Gastrocnemius medialis (tissue), 4 donors: ENCODE measurements at regions not wholly inside any gene's neighbourhood (a gene's known extent, or its start where the extent isn't known, plus 50 kb on each side); places are given as distances from the start of the nearest gene placed in this dataset.

Experiments
- ATAC-seq, 2 donors: fragments of 150-250 bp; one replicate each; pipeline ENCODE4 v1.9.1; 2016
- DNase-seq, 2 donors: peaks; one replicate each; pipeline ENCODE4 v3.0.0-alpha.2; 2019
- H3K27ac ChIP-seq, 4 donors: fragments of 200-600 bp; sonication (generic); 1 replicate in 1 of 4; 2 replicates in 3 of 4; pipeline ENCODE4 v1.5.1; 2016 to 2018; ENCODE audit warnings: mild to moderate bottlenecking in 2 of 4, moderate library complexity in 1 of 4
- H3K27me3 ChIP-seq, 3 donors: fragments of 200-600 bp; sonication (generic) in 2 of 3; 1 replicate in 1 of 3; 2 replicates in 2 of 3; pipeline versions ENCODE4 v1.5.1 to v1.6.0; 2016 to 2019; ENCODE audit warnings: mild to moderate bottlenecking in 1 of 3, moderate library complexity in 1 of 3
- H3K36me3 ChIP-seq, 2 donors: fragments of 200-600 bp; sonication (generic) in 1 of 2; one replicate each; pipeline ENCODE4 v1.5.1; 2017 to 2018
- H3K4me1 ChIP-seq, 2 donors: fragments of 200-600 bp; sonication (generic) in 1 of 2; one replicate each; pipeline ENCODE4 v1.5.1; 2016 to 2017; ENCODE audit warnings: mild to moderate bottlenecking in 2 of 2
- H3K4me3 ChIP-seq, 4 donors: fragments of 200-600 bp; sonication (generic) in 3 of 4; 1 replicate in 1 of 4; 2 replicates in 3 of 4; pipeline ENCODE4 v1.5.1; 2016 to 2019; ENCODE audit warnings: mild to moderate bottlenecking in 2 of 4
- H3K9me3 ChIP-seq, 3 donors: fragments of 200-600 bp; sonication (generic) in 2 of 3; 1 replicate in 1 of 3; 2 replicates in 2 of 3; pipeline ENCODE4 v1.5.1; 2016 to 2019
- POLR2A ChIP-seq, 2 donors: fragments of 450-650 bp; IDR thresholded peaks; one replicate each; pipeline ENCODE4 v1.6.1; 2017; ENCODE audit warnings: antibody characterized with exemption in 2 of 2, mild to moderate bottlenecking in 2 of 2, moderate library complexity in 2 of 2
- in situ Hi-C, 4 donors: fragments of 200-750 bp; cut with MboI; loops; one replicate each; pipeline versions ENCODE4 v1.15.0 to v1.8.0; 2017; ENCODE audit warnings: low sequenced_read_pairs in 4 of 4
- intact Hi-C: fragments of 100-400 bp; cut with DNase I; formaldehyde crosslinking; loops from one replicate; pipeline ENCODE4 v1.15.1; 2023; ENCODE audit warnings: low total_unique reads
- TF ChIP-seq, protein P1 (sequence below), 5 experiments: fragments of 450-650 bp in 3 of 5; fragments of 200-600 bp in 2 of 5; sonication (generic) in 2 of 5; IDR thresholded peaks in 4 of 5; conservative IDR thresholded peaks in 1 of 5; 1 replicate in 4 of 5; 2 replicates in 1 of 5; pipeline ENCODE4 v1.5.1; 2016 to 2019; ENCODE audit warnings: antibody characterized with exemption in 5 of 5, mild to moderate bottlenecking in 3 of 5, moderate library complexity in 3 of 5

DNA sequence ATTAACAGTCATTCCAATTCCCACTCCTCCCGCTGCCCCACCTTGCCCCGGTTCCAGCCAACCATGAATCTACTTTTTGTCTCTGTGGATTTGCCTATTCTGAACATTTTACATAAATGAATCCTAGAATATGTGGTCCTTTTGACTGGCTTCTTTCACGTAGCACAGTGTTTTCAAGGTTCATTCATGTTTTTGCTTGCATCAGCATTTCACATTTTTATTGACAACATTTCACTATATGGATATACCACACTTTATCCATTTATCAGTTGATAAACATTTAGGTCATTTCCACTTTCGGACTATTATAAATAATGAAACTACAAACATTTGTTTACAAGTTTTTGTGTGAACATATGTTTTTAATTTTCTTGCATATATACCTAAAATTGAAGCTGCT lies 182.0 kb downstream of the ZNF248 start:
- in situ Hi-C loops (no loop called here), intact Hi-C loops (no loop called here)
- no peaks in the 10 kb centered on the region for H3K4me1 ChIP-seq
- DNase-seq: no peak
- ATAC-seq: no peak
- H3K27me3 ChIP-seq: no peaks in the 10 kb centered on the region
- TF ChIP-seq, protein P1, sequence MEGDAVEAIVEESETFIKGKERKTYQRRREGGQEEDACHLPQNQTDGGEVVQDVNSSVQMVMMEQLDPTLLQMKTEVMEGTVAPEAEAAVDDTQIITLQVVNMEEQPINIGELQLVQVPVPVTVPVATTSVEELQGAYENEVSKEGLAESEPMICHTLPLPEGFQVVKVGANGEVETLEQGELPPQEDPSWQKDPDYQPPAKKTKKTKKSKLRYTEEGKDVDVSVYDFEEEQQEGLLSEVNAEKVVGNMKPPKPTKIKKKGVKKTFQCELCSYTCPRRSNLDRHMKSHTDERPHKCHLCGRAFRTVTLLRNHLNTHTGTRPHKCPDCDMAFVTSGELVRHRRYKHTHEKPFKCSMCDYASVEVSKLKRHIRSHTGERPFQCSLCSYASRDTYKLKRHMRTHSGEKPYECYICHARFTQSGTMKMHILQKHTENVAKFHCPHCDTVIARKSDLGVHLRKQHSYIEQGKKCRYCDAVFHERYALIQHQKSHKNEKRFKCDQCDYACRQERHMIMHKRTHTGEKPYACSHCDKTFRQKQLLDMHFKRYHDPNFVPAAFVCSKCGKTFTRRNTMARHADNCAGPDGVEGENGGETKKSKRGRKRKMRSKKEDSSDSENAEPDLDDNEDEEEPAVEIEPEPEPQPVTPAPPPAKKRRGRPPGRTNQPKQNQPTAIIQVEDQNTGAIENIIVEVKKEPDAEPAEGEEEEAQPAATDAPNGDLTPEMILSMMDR (IDR thresholded peaks at IDR 0.05 in 4 of 5, conservative IDR thresholded peaks at IDR 0.05 in 1 of 5): no peak
- no peak for TF ChIP-seq POLR2A (IDR thresholded peaks at IDR 0.05)
- no peak overlapping the region for H3K27ac ChIP-seq
- H3K9me3 ChIP-seq: no peaks in the 10 kb centered on the region
- no peaks in the 10 kb centered on the region for H3K36me3 ChIP-seq
- no peak overlapping the region for H3K4me3 ChIP-seq

DNA sequence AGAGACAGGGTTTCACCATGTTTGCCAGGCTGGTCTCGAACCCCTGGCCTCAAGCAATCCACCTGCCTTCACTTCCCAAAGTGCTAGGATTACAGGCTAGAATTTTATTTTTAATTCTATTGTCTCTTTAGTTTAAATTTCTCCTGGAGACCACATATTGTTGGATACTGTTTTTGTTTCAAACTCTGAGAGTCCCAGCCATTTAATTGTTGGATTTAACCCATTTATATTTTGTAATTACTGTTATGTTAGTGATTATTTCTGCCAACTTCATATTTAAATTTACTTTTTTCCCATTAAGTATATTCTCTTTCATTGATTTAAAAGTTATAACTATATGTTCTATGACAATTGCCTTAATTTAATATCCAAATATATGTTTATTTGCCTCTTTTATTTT lies 185.6 kb downstream of the ZNF248 start:
- intact Hi-C loops: no loop called here
- DNase-seq (no peak), ATAC-seq (no peak)
- Histone ChIP-seq H3K4me1 (no peaks in the 10 kb centered on the region), H3K9me3 (no peaks in the 10 kb centered on the region), H3K4me3 (no peak overlapping the region), H3K27me3 (no peaks in the 10 kb centered on the region), H3K27ac (no peak overlapping the region), H3K36me3 (no peaks in the 10 kb centered on the region)
- in situ Hi-C loops: no loop called here
- no peak for TF ChIP-seq POLR2A (IDR thresholded peaks at IDR 0.05)
- TF ChIP-seq, protein P1 (IDR thresholded peaks at IDR 0.05 in 4 of 5, conservative IDR thresholded peaks at IDR 0.05 in 1 of 5): no peak

DNA sequence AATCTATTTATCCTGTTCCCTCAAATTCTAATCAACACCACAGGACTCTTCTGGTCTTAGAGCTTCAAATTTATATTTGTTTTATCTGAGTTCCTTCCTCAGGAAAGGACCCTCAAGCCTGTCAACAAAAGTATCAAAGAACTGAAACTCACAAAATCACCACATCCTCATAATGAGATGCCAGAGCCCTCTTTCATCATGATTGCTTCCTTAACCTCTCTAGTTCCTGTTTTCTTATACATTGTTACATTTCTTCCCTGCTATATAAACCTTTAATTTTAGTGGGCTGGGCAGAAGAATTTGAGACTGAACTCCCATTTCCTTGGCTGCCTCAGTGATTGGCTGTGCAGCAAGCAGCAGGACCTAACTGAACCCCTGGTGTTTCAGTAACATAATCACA lies 189.7 kb downstream of the ZNF248 start:
- Histone ChIP-seq H3K27ac (no peak overlapping the region), H3K27me3 (no peaks in the 10 kb centered on the region), H3K4me1 (no peaks in the 10 kb centered on the region), H3K36me3 (no peaks in the 10 kb centered on the region), H3K9me3 (no peaks in the 10 kb centered on the region), H3K4me3 (no peak overlapping the region)
- in situ Hi-C loops (no loop called here), intact Hi-C loops (no loop called here)
- ATAC-seq: no peak
- no peak for DNase-seq
- TF ChIP-seq, protein P1 (IDR thresholded peaks at IDR 0.05 in 4 of 5, conservative IDR thresholded peaks at IDR 0.05 in 1 of 5): no peak
- TF ChIP-seq POLR2A (IDR thresholded peaks at IDR 0.05): no peak

DNA sequence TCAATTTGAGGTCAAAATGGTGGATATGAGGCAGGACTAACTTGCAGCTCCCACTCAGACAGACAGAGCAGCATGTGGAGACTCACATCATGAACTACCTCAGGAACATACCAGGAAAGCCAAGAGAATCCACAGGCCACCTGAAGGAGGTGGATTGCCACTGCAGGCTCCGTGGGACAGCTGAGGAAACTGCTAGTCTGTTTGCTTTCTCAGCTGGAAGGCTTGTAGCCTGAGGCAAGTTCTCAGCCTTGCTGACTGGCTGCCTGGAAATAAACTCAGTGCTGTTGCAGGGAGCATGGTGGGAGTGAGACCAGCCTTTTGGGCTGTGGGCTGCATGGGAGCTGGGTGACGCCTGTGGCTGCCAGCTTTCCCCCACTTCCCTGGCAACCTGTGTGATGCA lies 202.9 kb downstream of the ZNF248 start:
- TF ChIP-seq, protein P1 (IDR thresholded peaks at IDR 0.05 in 4 of 5, conservative IDR thresholded peaks at IDR 0.05 in 1 of 5): no peak
- no peak for TF ChIP-seq POLR2A (IDR thresholded peaks at IDR 0.05)
- no peaks in the 10 kb centered on the region for H3K9me3 ChIP-seq
- H3K36me3 ChIP-seq: no peaks in the 10 kb centered on the region

DNA sequence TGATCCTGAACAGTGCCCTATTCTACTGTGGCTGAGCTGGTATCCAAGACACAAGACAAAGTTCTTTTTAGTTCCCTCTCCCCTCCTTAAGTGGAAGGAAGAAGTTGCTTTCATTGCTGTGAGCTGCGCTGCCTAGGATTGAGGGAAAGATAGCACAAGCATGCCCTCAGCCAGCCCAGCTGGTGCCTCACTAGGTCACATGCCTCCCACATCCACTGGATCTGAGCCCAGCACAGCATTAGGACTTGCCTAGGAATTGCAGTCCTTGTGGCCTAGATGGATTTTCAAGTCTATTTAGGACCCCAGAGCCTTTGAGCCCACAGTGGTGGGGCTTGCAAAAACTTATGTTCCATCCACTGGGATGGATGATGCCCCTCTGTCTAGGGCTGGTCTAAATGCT lies 214.2 kb downstream of the ZNF248 start:
- Histone ChIP-seq H3K9me3 (no peaks in the 10 kb centered on the region), H3K27me3 (no peaks in the 10 kb centered on the region), H3K36me3 (no peaks in the 10 kb centered on the region), H3K4me3 (no peak overlapping the region), H3K27ac (no peak overlapping the region), H3K4me1 (no peaks in the 10 kb centered on the region)
- intact Hi-C loops: no loop called here
- DNase-seq (no peak), ATAC-seq (no peak)
- TF ChIP-seq, protein P1 (IDR thresholded peaks at IDR 0.05 in 4 of 5, conservative IDR thresholded peaks at IDR 0.05 in 1 of 5): no peak
- in situ Hi-C loops: no loop called here

More for the DNA sequence above, 202.9 kb downstream of the ZNF248 start:
- Histone ChIP-seq H3K4me1 (no peaks in the 10 kb centered on the region), H3K27me3 (no peaks in the 10 kb centered on the region), H3K4me3 (no peak overlapping the region), H3K27ac (no peak overlapping the region)
- ATAC-seq (no peak), DNase-seq (no peak)
- in situ Hi-C loops (no loop called here), intact Hi-C loops (no loop called here)
